Left colon (tissue), 2 donors: ENCODE measurements at regions not wholly inside any gene's neighbourhood (a gene's known extent, or its start where the extent isn't known, plus 50 kb on each side); places are given as distances from the start of the nearest gene placed in this dataset.

Experiments
- ATAC-seq: fragments of 200-7000 bp; cut with Tn5 transposase; one replicate; pipeline ENCODE4 v1.9.1; 2020; ENCODE audit warnings: mild to moderate bottlenecking, moderate library complexity
- DNase-seq, 2 donors: peaks; one replicate each; pipeline ENCODE4 v3.0.0-alpha.2; 2020
- intact Hi-C, 2 donors: fragments of 100-400 bp; cut with DNase I in 1 of 2; cut with micrococcal nuclease in 1 of 2; formaldehyde crosslinking; loops; one replicate each; pipeline versions ENCODE4 v1.11.2 to v1.14.0; 2022; cut with DNase I, micrococcal nuclease
- donor health status: DM: no; HTN: no; CAD: no.
- donor health status: DM: yes; HTN: yes; CAD: no.

- DNase-seq (peak in 1 of 2 donors; percentile 2), ATAC-seq (no peak)
- intact Hi-C loops = no loop called here
These were observed 220.9 kb downstream of the TEX29 start for GRCh38 chr13:111541345-111541744.

DNA sequence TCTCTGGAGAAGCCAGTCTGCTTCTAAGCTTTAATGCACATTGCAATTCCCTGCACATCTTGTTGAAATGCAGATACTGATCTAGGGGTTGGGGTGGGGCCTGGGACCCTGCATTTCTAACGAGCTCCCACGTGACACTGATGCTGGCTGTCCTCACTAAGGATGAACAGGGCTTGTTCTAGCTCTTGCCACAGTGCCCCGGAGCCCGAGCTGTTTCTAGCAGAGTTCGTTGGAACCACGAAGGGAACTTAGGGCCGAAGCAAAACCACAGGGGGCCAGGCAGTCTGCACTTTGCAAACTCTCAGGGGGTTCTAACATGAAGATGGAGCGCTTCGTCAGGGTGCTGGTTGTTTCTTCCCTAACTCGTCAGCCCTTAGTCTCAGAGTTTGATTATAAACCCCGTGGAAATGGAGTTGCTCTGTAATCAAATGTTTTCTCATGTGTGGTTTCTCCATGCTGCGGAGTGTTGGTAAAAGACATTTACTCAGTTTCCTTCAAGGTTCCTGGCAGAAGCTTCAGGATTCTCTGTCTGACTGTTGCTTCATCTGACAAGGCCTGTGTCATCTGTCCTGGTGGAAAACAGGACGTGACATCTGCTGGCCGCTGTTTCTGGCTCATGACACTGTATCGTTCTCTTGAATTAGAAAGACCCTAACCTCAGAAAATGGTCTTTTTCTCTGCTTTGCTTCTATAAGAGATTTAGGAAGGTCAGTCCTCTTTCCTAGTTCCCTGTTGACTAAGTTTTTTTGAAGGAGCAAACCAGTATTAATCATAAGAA lies 221.5 kb downstream of the TEX29 start:
- DNase-seq (peak in 1 of 2 donors; percentile 4), ATAC-seq (no peak)
- intact Hi-C loops = no loop called here

DNA sequence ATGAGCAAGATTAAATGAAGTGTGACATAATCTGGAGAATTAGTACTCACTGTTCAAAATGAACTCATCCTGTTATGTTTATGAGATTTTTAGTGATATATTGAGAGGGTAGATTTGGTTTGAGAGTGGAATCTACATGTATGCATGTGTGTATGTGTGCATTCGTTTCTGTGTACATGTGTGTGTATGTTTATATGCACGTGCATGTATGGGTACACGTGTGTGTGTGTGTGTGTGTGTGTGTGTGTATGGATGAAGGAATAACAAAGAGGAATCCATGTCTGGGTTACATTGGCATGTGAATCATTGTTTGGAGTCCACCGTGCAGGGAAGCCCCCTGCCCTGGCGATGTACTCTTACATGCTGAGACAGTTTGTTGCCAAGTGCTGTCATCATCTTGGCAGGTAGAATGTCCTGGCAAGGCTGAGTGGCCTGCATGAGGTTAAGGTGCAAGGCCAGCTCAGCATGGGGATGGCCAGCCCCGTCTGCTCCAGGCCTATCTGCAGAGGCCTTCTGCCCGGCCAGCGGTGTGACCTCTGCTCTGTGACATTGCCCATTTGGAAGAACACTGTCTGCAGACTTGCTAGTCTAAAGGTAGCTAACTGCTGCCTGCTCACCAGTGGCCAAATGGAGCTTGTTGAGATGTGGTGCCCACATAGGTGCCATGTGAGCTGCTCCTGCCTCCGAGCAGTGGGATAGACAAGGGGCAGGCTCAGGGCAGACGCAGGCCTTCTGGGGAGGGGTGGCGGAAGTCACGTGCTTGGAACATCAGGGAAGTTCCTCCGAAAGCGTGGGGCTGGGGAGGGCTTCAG lies 222.3 kb downstream of the TEX29 start:
- DNase-seq (peak in 1 of 2 donors; percentile 12), ATAC-seq (no peak)
- intact Hi-C loops = no loop called here

DNA sequence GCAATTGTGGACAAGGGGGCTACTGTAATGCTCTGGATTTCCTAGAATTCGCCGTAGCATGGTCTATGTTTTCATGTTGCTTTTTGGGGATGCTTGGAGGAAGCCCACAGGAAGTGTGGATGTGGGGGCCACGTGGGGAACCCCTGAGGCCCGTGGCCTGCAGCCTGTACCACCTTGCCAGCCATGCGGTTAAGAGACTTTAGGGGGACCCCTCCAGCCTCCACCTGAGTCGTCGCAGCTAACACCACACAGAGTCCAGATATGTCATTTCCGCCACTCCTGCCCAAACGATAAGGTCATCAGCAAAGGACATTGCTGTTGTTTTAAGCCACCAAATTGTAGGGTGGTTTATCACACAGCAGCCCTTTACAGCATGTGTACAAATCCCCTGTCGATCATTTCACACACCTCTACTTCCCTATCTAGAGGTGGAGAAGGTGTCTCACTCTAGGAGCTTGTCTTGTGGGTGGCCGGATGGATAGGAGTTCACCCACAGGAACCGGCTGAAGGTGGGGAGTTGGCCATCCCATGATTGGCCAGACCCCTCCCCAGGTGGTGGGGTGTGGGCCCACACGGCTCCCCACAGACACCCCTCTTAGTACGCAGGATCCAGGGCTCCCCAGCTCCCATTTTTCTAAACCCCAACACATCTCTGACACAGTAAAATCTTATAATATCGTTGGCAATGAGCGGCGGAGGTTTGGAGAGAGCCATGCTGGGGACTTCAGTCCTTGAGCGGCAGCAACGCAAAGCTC lies 226.7 kb downstream of the TEX29 start:
- DNase-seq = peak in 1 of 2 donors; percentile 8
- no peak for ATAC-seq
- intact Hi-C loops = no loop called here

DNA sequence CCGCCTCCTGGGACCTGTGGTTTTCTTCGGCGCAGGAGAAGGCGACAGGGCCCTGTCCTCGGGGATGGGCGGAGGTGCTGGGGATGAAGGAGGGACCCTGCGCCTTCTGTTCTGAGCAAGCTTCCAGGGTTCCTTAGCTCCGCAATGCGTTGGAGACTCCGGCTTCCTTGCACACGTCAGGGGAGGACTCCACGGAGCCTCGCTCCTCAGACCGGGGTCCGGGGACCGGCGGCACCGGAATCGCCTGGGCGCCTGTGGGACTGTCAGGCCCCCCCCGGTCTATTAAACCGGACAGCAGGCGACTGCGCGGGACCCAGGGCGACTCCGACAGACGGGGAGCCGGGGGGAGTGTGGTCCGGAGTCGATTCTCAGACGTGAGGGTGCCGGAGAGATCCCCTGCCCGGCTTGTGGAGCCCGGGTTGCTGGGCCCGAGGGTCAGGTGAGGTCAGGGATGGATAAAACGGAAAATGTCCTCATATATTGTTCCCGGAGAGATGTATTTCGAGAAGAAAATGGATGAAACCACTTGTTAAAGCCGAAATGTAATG lies 227.4 kb downstream of the TEX29 start:
- peak in 1 of 2 donors; percentile 6 for DNase-seq
- intact Hi-C loops = no loop called here
- no peak for ATAC-seq

DNA sequence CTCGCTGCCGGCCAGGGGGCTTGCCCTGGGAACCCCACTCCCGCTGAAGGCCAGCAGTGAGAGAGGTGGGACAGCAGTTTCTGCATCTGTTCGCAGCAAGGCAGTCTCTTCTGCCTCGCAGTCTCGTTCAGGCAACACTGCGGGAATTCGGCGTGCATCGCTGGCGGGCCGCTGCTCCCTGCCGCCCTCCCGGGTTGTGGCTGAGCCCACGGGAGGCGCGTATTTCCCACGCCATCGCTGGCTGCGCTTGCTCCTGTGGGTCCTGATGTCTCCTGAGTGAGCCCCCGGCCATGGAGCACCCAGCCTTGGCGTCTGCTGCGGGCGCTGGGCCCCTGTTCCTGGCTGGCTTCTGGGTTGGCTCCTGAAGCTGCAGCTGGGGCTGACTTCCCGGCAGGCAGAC lies 227.9 kb downstream of the TEX29 start:
- peak in 1 of 2 donors; percentile 12 for DNase-seq
- ATAC-seq = no peak
- intact Hi-C loops = no loop called here

DNA sequence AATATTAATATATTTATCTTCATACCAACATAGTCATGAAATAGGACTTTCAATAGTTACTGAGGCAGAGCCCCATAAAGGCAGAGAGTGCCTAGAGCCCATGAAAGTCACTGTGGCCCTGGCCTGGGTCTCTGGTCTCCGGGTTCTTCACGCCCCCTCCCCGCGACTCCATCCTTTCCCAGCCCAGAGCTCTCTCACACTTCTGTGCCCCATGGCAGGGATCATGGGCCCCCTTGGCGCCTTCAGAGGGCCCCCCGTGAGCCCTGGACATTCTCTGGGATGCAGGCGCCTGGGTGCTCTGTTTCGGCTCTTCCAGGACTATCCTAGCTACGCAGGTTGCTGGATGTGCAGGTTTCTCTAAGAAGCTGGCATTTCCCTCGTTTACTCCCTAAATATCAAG lies 228.4 kb downstream of the TEX29 start:
- no peak for ATAC-seq
- intact Hi-C loops = no loop called here

GRCh38 chr13:111549464-111549863 lies 229.0 kb downstream of the TEX29 start:
- intact Hi-C loops = no loop called here
- ATAC-seq (peak; percentile 34), DNase-seq (peak in 1 of 2 donors; percentile 6)

More for the DNA sequence above, 228.4 kb downstream of the TEX29 start:
- no peak for DNase-seq

- DNase-seq (no peak), ATAC-seq (no peak)
- intact Hi-C loops = no loop called here
These were observed 229.6 kb downstream of the TEX29 start for GRCh38 chr13:111550062-111550461.

GRCh38 chr13:111551204-111551820 lies 230.9 kb downstream of the TEX29 start:
- ATAC-seq (no peak), DNase-seq (peak in 1 of 2 donors; percentile 10)
- intact Hi-C loops = no loop called here

DNA sequence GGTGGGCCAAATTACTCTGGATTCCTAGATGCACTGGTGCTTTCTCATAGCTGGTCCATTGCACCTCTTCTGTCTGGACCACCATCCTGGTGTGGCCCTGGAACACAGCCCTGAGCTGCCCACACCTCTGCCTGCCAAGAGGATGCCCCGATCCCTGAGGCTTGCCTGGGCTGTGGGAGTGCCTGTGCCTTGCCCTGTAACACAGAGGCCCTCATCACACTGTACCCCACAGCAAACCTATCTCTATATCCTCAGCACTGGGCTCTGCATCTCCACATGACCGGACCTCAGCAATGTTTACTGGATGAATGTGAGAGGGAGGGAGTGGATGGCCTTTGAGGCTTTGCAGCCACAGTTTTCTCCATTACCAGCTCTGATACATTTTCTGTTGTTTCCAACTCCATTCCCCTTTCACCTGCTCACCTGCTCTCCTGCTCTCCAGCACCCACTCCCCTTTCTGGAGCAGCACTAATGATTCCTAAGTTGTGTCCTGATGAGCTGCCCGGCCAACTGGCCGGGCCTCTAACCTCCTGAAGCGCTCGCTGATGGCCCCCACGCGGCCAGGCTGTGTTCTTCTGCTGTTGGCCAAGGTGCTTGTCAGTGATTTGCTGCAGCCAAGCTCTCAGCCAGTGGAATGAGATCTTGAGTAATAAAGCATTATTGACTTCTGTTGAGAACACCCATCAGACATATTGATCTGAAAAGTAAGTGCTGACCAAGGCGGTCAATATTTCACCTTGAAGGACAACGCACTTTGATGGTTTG lies 232.6 kb downstream of the TEX29 start:
- intact Hi-C loops = no loop called here
- DNase-seq = peak in 1 of 2 donors; percentile 10
- ATAC-seq = no peak

DNA sequence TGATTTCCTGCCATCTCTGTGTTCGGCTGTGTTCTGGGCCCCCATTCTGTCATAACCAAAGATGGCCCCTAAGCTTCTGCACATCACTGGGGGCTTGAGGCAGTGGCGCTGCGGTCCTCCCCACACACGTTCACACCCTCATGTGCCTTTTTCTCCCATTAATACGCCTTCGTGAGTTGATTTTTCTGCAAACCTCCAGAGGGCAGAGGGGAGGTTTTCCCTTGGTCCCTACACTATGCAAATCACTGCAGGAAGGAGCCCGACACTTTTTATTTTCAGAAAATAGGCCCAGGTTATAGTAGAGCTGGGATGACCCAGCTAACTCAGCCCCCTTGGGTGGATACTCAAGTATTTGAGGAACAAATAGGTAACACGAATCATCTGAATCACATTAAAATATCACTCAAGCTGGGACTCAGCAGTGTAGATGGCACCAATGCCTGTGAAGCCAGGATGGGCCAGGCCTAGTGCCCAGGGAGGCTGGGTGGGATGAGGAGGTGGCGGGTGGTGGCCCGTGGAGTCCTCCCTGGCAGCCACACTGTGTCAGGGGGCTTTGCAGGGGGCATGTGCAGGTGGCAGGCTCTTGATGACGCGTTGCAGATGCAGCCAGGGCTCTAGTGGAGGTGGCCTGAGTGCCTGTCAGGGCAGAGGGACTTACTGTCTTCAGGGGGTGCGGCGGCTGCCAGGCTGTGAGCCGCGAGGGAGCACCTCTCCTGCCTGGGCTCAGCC lies 234.3 kb downstream of the TEX29 start:
- no peak for ATAC-seq

DNA sequence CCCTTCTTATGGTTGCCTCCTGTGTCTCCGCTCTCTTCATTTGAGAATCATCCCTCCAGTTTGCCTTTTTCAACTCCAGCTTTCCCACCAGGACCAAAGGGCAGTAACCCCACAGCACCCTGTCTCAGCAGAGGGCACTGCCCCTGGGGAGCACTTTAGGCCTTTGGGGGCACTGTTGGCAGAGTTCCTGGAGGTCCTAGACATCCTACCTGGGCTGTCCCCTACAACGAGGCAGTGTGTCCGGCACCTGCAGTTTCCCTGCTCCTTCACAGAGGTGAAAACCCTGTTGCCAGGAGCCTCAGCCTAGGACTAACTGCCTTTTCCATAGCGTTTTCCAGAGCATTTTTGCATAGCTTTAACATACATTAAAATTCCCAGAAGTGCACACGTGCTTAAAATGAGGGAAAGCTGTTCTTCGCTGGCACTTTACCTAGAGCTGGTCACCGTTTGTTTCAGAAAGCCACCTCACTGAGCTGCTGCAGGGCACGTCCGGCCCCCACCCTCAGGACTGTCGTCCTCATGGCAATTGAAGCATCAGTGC lies 234.9 kb downstream of the TEX29 start:
- DNase-seq = peak in 1 of 2 donors; percentile 1
- intact Hi-C loops = no loop called here
- no peak for ATAC-seq

More for the DNA sequence above, 234.3 kb downstream of the TEX29 start:
- peak in 1 of 2 donors; percentile 16 for DNase-seq
- intact Hi-C loops = no loop called here

- intact Hi-C loops = no loop called here
- ATAC-seq (no peak), DNase-seq (no peak)
These were observed 235.5 kb downstream of the TEX29 start for GRCh38 chr13:111555903-111556302.

GRCh38 chr13:111556496-111556895 lies 236.1 kb downstream of the TEX29 start:
- ATAC-seq (no peak), DNase-seq (no peak)
- intact Hi-C loops = no loop called here

- DNase-seq (peak in 1 of 2 donors; percentile 5), ATAC-seq (no peak)
- intact Hi-C loops = no loop called here
These were observed 237.7 kb downstream of the TEX29 start for GRCh38 chr13:111557921-111558699.
